ENCODE measurements at regions not wholly inside any gene's neighbourhood (a gene's known extent, or its start where the extent isn't known, plus 50 kb on each side); places are given as distances from the start of the nearest gene placed in this dataset.

GRCh38 chr4:104025251-104025650 lies 305.5 kb upstream of the TACR3 start:
- Histone ChIP-seq H3K27me3 (ENCODE audit: insufficient read depth) (no peaks in the 10 kb centered on the region), H3K79me2 (replicated peaks; ENCODE audit: insufficient read depth) (no peaks in the 10 kb centered on the region), H3K9me2 (ENCODE audit: insufficient read depth) (no peaks in the 10 kb centered on the region), H3K4me1 (ENCODE audit: insufficient read depth) (peaks cover 3% of the 10 kb centered on the region; the same call in 1 of the 2 replicates), H3K27ac (ENCODE audit: low read depth) (no peak overlapping the region), H2AFZ (no peak overlapping the region), H3K4me3 (no peak overlapping the region), H4K20me1 (replicated peaks; ENCODE audit: insufficient read depth) (no peaks in the 10 kb centered on the region), H3F3A (replicated peaks; ENCODE audit: low read depth) (no peaks in the 10 kb centered on the region), H3K4me2 (no peak overlapping the region), H3K36me3 (ENCODE audit: insufficient read depth) (no peaks in the 10 kb centered on the region)
- Mint-ChIP-seq H3K4me1 (no peaks in the 10 kb centered on the region; the same call in 2 of the 3 replicates), H3K36me3 (ENCODE audit: low read depth) (no peaks in the 10 kb centered on the region), H3K9me3 (no peaks in the 10 kb centered on the region), H3K27ac (no peak overlapping the region), H3K4me3 (no peak overlapping the region), H3K27me3 (ENCODE audit: insufficient read depth, low read depth, poor library complexity) (no peaks in the 10 kb centered on the region)
- ATAC-seq (no peak), DNase-seq (ENCODE audit: low spot score) (no peak)
- TF ChIP-seq NANOG (IDR thresholded peaks at IDR 0.05; ENCODE audit: borderline replicate concordance) (no peak), CREB1 (CRISPR knock-in tag; IDR thresholded peaks at IDR 0.05; ENCODE audit: low read depth) (no peak), ZNF331 (CRISPR knock-in tag; IDR thresholded peaks at IDR 0.05; ENCODE audit: low read depth) (no peak), STAT1 (IDR thresholded peaks at IDR 0.05; ENCODE audit: unreplicated experiment) (no peak), EZH2phosphoT487 (IDR thresholded peaks at IDR 0.05; ENCODE audit: unreplicated experiment) (no peak), EZH2 (IDR thresholded peaks at IDR 0.05; ENCODE audit: low read depth, unreplicated experiment) (no peak), ZNF114 (CRISPR knock-in tag; IDR thresholded peaks at IDR 0.05) (no peak), ZNF462 (CRISPR knock-in tag; IDR thresholded peaks at IDR 0.05) (no peak), ETS1 (IDR thresholded peaks at IDR 0.05) (no peak), POLR2AphosphoS5 (IDR thresholded peaks at IDR 0.05; ENCODE audit: low read depth) (no peak), REST (IDR thresholded peaks at IDR 0.05; ENCODE audit: unreplicated experiment) (no peak)
- TF ChIP-seq, protein P1, sequence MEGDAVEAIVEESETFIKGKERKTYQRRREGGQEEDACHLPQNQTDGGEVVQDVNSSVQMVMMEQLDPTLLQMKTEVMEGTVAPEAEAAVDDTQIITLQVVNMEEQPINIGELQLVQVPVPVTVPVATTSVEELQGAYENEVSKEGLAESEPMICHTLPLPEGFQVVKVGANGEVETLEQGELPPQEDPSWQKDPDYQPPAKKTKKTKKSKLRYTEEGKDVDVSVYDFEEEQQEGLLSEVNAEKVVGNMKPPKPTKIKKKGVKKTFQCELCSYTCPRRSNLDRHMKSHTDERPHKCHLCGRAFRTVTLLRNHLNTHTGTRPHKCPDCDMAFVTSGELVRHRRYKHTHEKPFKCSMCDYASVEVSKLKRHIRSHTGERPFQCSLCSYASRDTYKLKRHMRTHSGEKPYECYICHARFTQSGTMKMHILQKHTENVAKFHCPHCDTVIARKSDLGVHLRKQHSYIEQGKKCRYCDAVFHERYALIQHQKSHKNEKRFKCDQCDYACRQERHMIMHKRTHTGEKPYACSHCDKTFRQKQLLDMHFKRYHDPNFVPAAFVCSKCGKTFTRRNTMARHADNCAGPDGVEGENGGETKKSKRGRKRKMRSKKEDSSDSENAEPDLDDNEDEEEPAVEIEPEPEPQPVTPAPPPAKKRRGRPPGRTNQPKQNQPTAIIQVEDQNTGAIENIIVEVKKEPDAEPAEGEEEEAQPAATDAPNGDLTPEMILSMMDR (conservative IDR thresholded peaks at IDR 0.05; ENCODE audit: low read depth in 2 of 2) = no peak

Measured in GM23338 (cell line).